K562 (cell line): ENCODE measurements at regions not wholly inside any gene's neighbourhood (a gene's known extent, or its start where the extent isn't known, plus 50 kb on each side); places are given as distances from the start of the nearest gene placed in this dataset.

ENCODE experiments used
- ATAC-seq: fragments of 200-7000 bp; cut with Tn5 transposase; 3 replicates; pipeline ENCODE4 v1.9.1; 2020; ENCODE audit warnings: moderate library complexity
- BruUV-seq: library from RNA; stranded (reverse); fragments of 400-500 nt; replicated peaks from 2 replicates; lab custom pipeline; 2021; lab: Mats Ljungman, UMichigan
- CTCF ChIA-PET: fragments of 300-600 bp; formaldehyde crosslinking; extraction: SDS; loops from one replicate; lab custom pipeline; 2021; ENCODE audit warnings: low intra/inter-chr PET ratio; lab: Yijun Ruan, JAX
- POLR2A ChIA-PET: fragments of 300-600, 350-650 bp; sonication (Branson Sonifier 250); formaldehyde crosslinking; extraction: SDS; loops from one replicate; lab custom pipeline; 2021; ENCODE audit warnings: antibody characterized with exemption, inconsistent platforms; lab: Yijun Ruan, JAX
- DNase-seq, 4 experiments: peaks; one replicate each; pipeline versions ENCODE4 v3.0.0 to v3.0.0-alpha.2; 2011 to 2018; ENCODE audit warnings: low spot score in 3 of 4, mixed read lengths in 3 of 4; ENCODE audit errors: extremely low read depth in 1 of 4
- FAIRE-seq: peaks from 2 replicates; lab custom pipeline; 2011; peaks lifted over from hg19 to GRCh38; lab: Jason Lieb, UNC
- H2AFZ ChIP-seq: 2 replicates; pipeline ENCODE4 v1.6.0; 2011; ENCODE audit warnings: low read depth, low read length, control low read depth, inconsistent platforms
- H3K27ac ChIP-seq: fragments of 200-600 bp; 3 replicates; pipeline ENCODE4 v1.8.0; 2011; ENCODE audit warnings: low read depth, mild to moderate bottlenecking, control low read depth, inconsistent platforms, low read length, moderate library complexity, mixed read lengths; ENCODE audit errors: extremely low read depth
- H3K27me3 ChIP-seq, 2 experiments: fragments of 300-600 bp in 1 of 2; 2 replicates in 1 of 2; 3 replicates in 1 of 2; pipeline versions ENCODE4 v1.6.0 to v1.8.0; 2011; ENCODE audit warnings: inconsistent platforms in 2 of 2, low read length in 2 of 2, mild to moderate bottlenecking in 1 of 2, mixed read lengths in 1 of 2, moderate library complexity in 1 of 2; ENCODE audit not compliant: control insufficient read depth in 2 of 2, insufficient read depth in 2 of 2
- H3K36me3 ChIP-seq: fragments of 300-600 bp; 3 replicates; pipeline ENCODE4 v1.8.0; 2011; ENCODE audit warnings: mild to moderate bottlenecking, low read length, inconsistent platforms; ENCODE audit not compliant: control insufficient read depth, insufficient read depth
- H3K4me1 ChIP-seq, 2 experiments: fragments of 200-600 bp in 1 of 2; replicated peaks in 1 of 2; 2 replicates in 1 of 2; 3 replicates in 1 of 2; pipeline versions ENCODE4 v1.5.1 to v1.8.0; 2011; ENCODE audit warnings: inconsistent platforms in 2 of 2, low read length in 2 of 2, mild to moderate bottlenecking in 1 of 2, mixed read lengths in 1 of 2, moderate library complexity in 1 of 2; ENCODE audit not compliant: control insufficient read depth in 2 of 2, insufficient read depth in 2 of 2
- H3K4me2 ChIP-seq: 2 replicates; pipeline ENCODE4 v1.6.1; 2011; ENCODE audit warnings: low read length, control low read depth, inconsistent platforms, mixed read lengths; ENCODE audit not compliant: insufficient read depth
- H3K4me3 ChIP-seq: fragments of 200-600 bp; sonication (generic), shearing (Covaris generic); 2 replicates; pipeline ENCODE4 v1.5.1; 2016; ENCODE audit warnings: control low read depth, inconsistent platforms
- H3K79me2 ChIP-seq: fragments of 200-600 bp; 3 replicates; pipeline ENCODE4 v1.8.0; 2011; ENCODE audit warnings: low read length, inconsistent platforms; ENCODE audit not compliant: control insufficient read depth, insufficient read depth
- H3K9ac ChIP-seq, 2 experiments: 2 replicates each; pipeline versions ENCODE4 v1.6.0 to v1.6.1; 2011; ENCODE audit warnings: low read depth in 2 of 2, low read length in 2 of 2, control low read depth in 1 of 2, inconsistent platforms in 1 of 2, mild to moderate bottlenecking in 1 of 2, mixed read lengths in 1 of 2; ENCODE audit not compliant: insufficient read depth in 1 of 2
- H3K9me1 ChIP-seq: one replicate; pipeline ENCODE4 v1.6.0; 2011; ENCODE audit warnings: inconsistent platforms, mild to moderate bottlenecking, low read length, moderate library complexity; ENCODE audit not compliant: control insufficient read depth, insufficient read depth
- H3K9me3 ChIP-seq: replicated peaks from 2 replicates; pipeline ENCODE4 v1.5.1; 2011; ENCODE audit warnings: low read depth, low read length, inconsistent platforms; ENCODE audit not compliant: control insufficient read depth, insufficient read depth
- H4K20me1 ChIP-seq: replicated peaks from 2 replicates; pipeline ENCODE4 v1.6.1; 2011; ENCODE audit warnings: low read length, inconsistent platforms, mixed read lengths; ENCODE audit not compliant: control insufficient read depth, insufficient read depth
- CGGBP1 ChIP-seq: fragments of 250-450 bp; sonication (Bioruptor Pico); IDR thresholded peaks from 2 replicates; pipeline ENCODE4 v1.9.0; 2021; ENCODE audit warnings: mild to moderate bottlenecking
- GTF3C2 ChIP-seq: IDR thresholded peaks from 3 replicates; pipeline ENCODE4 v1.6.1; 2011; ENCODE audit warnings: borderline replicate concordance, mild to moderate bottlenecking, moderate library complexity; ENCODE audit not compliant: insufficient read length; ENCODE audit errors: extremely low read depth
- HSF4 ChIP-seq: fragments of 250-450 bp; sonication (Bioruptor Pico); IDR thresholded peaks from 2 replicates; pipeline ENCODE4 v2.1.2; 2022; ENCODE audit warnings: mild to moderate bottlenecking, moderate library complexity, borderline replicate concordance
- L3MBTL2 ChIP-seq: fragments of 450-650 bp; IDR thresholded peaks from 2 replicates; pipeline ENCODE4 v1.6.1; 2016; ENCODE audit warnings: mild to moderate bottlenecking, moderate library complexity
- SIN3A ChIP-seq, 2 experiments: fragments of 150-350 bp in 1 of 2; IDR thresholded peaks; 2 replicates each; pipeline ENCODE4 v1.6.1; 2011 to 2016; ENCODE audit warnings: borderline replicate concordance in 2 of 2, low read depth in 2 of 2, low read length in 2 of 2, mild to moderate bottlenecking in 2 of 2, moderate library complexity in 2 of 2; ENCODE audit not compliant: control insufficient read depth in 1 of 2
- ZFX ChIP-seq: sonication (generic); formaldehyde crosslinking; IDR thresholded peaks from 2 replicates; pipeline ENCODE4 v1.8.0; 2022; ENCODE audit warnings: mild to moderate bottlenecking, missing genetic modification reagents, moderate library complexity
- WGBS: fragments of 100-300 bp; shearing (Covaris generic); methylation state at CpG from one replicate; pipeline ENCODE4 v1.1.6; 2016; ENCODE audit warnings: low coverage, mixed read lengths; ENCODE audit not compliant: insufficient coverage; ENCODE audit errors: missing lambda C conversion rate; 5-methylcytosine and 5-hydroxymethylcytosine counted together
- in situ Hi-C: fragments of 300-500 bp; cut with MboI; formaldehyde crosslinking; loops from 4 replicates; pipeline ENCODE4 v1.15.0; 2018; ENCODE audit warnings: inconsistent platforms, mixed read lengths
- intact Hi-C: fragments of 100-400 bp; cut with micrococcal nuclease; formaldehyde crosslinking; loops from 2 replicates; pipeline ENCODE4 v1.14.2; 2022

GRCh38 chr12:127590868-127591267, 676.1 kb upstream of the TMEM132C start:
- DNase-seq (no peak), ATAC-seq (no peak), FAIRE-seq (no peak)
- no peak overlapping the region for H2AFZ ChIP-seq
- H3K27ac ChIP-seq, result no peak overlapping the region
- H3K27me3 ChIP-seq, result no peaks in the 10 kb centered on the region
- H4K20me1 ChIP-seq, result no peaks in the 10 kb centered on the region
- no peaks in the 10 kb centered on the region for H3K9me1 ChIP-seq
- CTCF ChIA-PET, result no interaction called here
- no peaks in the 10 kb centered on the region for H3K9me3 ChIP-seq
- no peak overlapping the region for H3K9ac ChIP-seq
- in situ Hi-C loops, result no loop called here
- no TSS peak for BruUV-seq
- no peak overlapping the region for H3K4me3 ChIP-seq
- TF ChIP-seq GTF3C2, result no peak
- no peak for TF ChIP-seq ZFX (CRISPR knock-in tag)
- no peak for TF ChIP-seq HSF4
- TF ChIP-seq CGGBP1 (CRISPR knock-in tag), result no peak
- no peak for TF ChIP-seq L3MBTL2
- no peak for TF ChIP-seq SIN3A (IDR thresholded peaks at IDR 0.05; ENCODE audit: borderline replicate concordance in 2 of 2, control insufficient read depth in 1 of 2, low read depth in 2 of 2, low read length in 2 of 2)
- no peaks in the 10 kb centered on the region for H3K79me2 ChIP-seq
- H3K4me2 ChIP-seq, result no peak overlapping the region
- POLR2A ChIA-PET, result no interaction called here
- intact Hi-C loops, result no loop called here
- no peaks in the 10 kb centered on the region for H3K4me1 ChIP-seq
- no peaks in the 10 kb centered on the region for H3K36me3 ChIP-seq
- 5% methylated on average over 4 of the region's 4 CpGs for WGBS
